ENCODE measurements at regions not wholly inside any gene's neighbourhood (a gene's known extent, or its start where the extent isn't known, plus 50 kb on each side); places are given as distances from the start of the nearest gene placed in this dataset.

GRCh38 chr1:73644198-73644597, 553.8 kb downstream of the LRRIQ3 start:
- DNase-seq (ENCODE audit: low spot score), result no peak

GRCh38 chr1:73639494-73639893, 558.5 kb downstream of the LRRIQ3 start:
- no peak for DNase-seq (ENCODE audit: low spot score)

- DNase-seq (ENCODE audit: low spot score), result no peak
These were observed 560.7 kb downstream of the LRRIQ3 start for GRCh38 chr1:73637264-73637663.

GRCh38 chr1:73635021-73635420, 563.0 kb downstream of the LRRIQ3 start:
- no peak for DNase-seq (ENCODE audit: low spot score)

- no peak for DNase-seq (ENCODE audit: low spot score)
These were observed 570.3 kb downstream of the LRRIQ3 start for GRCh38 chr1:73627723-73628122.

GRCh38 chr1:73626326-73626725, 571.6 kb downstream of the LRRIQ3 start:
- no peak for DNase-seq (ENCODE audit: low spot score)

GRCh38 chr1:73623946-73624345, 574.0 kb downstream of the LRRIQ3 start:
- DNase-seq (ENCODE audit: low spot score), result no peak

GRCh38 chr1:73617145-73617544, 580.8 kb downstream of the LRRIQ3 start:
- no peak for DNase-seq (ENCODE audit: low spot score)

- DNase-seq (ENCODE audit: low spot score), result no peak
These were observed 586.3 kb downstream of the LRRIQ3 start for GRCh38 chr1:73611681-73612080.

GRCh38 chr1:73604739-73605138, 593.2 kb downstream of the LRRIQ3 start:
- no peak for DNase-seq (ENCODE audit: low spot score)

GRCh38 chr1:73604211-73604610, 593.8 kb downstream of the LRRIQ3 start:
- DNase-seq (ENCODE audit: low spot score), result no peak

- no peak for DNase-seq (ENCODE audit: low spot score)
These were observed 604.2 kb downstream of the LRRIQ3 start for GRCh38 chr1:73593804-73594203.

- no peak for DNase-seq (ENCODE audit: low spot score)
These were observed 604.6 kb downstream of the LRRIQ3 start for GRCh38 chr1:73593364-73593763.

GRCh38 chr1:73587080-73587479, 610.9 kb downstream of the LRRIQ3 start:
- DNase-seq (ENCODE audit: low spot score), result no peak

GRCh38 chr1:73577206-73577605, 620.8 kb downstream of the LRRIQ3 start:
- no peak for DNase-seq (ENCODE audit: low spot score)

- DNase-seq (ENCODE audit: low spot score), result no peak
These were observed 621.9 kb downstream of the LRRIQ3 start for GRCh38 chr1:73576083-73576482.

GRCh38 chr1:73564294-73564693, 633.7 kb downstream of the LRRIQ3 start:
- DNase-seq (ENCODE audit: low spot score), result no peak

GRCh38 chr1:73556270-73556669, 641.7 kb downstream of the LRRIQ3 start:
- DNase-seq (ENCODE audit: low spot score), result no peak

- DNase-seq (ENCODE audit: low spot score), result no peak
These were observed 660.6 kb downstream of the LRRIQ3 start for GRCh38 chr1:73537400-73537799.

GRCh38 chr1:73517603-73518191, 680.3 kb downstream of the LRRIQ3 start:
- no peak for DNase-seq (ENCODE audit: low spot score)

GRCh38 chr1:73516451-73516850, 681.5 kb downstream of the LRRIQ3 start:
- DNase-seq (ENCODE audit: low spot score), result no peak

GRCh38 chr1:73511038-73511437, 686.9 kb downstream of the LRRIQ3 start:
- DNase-seq (ENCODE audit: low spot score), result no peak

- DNase-seq (ENCODE audit: low spot score), result no peak
These were observed 697.8 kb downstream of the LRRIQ3 start for GRCh38 chr1:73500154-73500553.

GRCh38 chr1:73499671-73500070, 698.3 kb downstream of the LRRIQ3 start:
- DNase-seq (ENCODE audit: low spot score), result no peak

GRCh38 chr1:73491621-73492020, 706.4 kb downstream of the LRRIQ3 start:
- DNase-seq (ENCODE audit: low spot score), result no peak

All from globus pallidus (tissue), 1 donor.